ENCODE measurements at regions not wholly inside any gene's neighbourhood (a gene's known extent, or its start where the extent isn't known, plus 50 kb on each side); places are given as distances from the start of the nearest gene placed in this dataset.
"Not testable (repeated sequence)": the region's sequence is repeated elsewhere in the genome, so short reads cannot be mapped to it uniquely, and the experiment has no call there.

DNA sequence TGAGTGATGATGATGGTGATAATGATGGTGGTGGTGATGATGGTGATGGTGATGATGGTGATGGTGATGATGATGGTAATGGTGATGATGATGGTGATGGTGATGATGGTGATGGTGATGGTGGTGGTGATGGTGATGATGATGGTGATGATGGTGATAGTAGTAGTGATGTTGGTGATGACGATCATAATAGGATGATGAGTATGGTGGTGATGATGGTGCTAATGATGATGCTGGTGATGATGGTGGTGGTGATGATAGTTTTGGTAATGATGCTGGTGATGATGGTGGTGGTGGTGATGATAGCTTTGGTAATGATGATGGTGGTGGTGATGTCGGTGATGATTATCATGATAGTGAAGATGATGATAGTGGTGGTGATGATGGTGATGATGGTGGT lies 171.5 kb upstream of the SFSWAP start:
- DNase-seq (ENCODE audit: low read depth in 2 of 2) = no peak

DNA sequence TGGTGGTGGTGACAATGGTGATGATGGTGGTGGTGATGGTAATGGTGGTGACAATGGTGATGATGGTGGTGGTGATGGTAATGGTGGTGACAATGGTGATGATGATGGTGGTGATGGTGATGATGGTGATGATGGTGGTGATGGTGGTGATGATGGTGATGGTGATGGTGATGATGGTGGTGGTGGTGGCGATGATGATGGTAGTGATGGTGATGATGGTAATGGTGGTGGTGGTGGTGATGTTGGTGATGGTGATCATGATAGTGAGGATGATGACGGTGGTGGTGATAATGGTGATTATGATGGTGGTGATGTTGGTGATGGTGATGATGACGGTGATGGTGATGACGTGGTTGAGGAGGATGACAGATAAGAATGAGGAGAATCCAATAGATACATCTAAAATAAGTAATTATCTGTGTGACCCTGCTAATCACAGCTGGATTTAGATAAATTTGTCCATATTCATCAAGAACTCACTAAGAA lies 170.7 kb upstream of the SFSWAP start:
- no peak for DNase-seq (ENCODE audit: low read depth in 2 of 2)

DNA sequence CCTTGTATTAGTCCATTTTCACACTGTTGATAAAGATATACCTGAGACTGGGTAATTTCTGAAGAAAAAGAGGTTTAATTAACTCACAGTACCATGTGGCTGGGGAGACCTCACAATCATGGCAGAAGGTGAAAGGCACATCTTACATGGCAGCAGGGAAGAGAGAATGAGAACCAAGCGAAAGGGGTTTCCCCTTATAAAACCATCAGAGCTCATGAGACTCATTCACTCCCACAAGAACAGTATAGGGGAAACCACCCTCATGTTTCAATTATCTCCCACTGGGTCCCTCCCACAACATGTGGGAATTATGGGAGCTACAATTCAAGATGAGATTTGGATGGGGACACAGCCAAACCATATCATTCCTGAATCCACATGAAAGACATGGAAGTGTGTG lies 169.4 kb upstream of the SFSWAP start:
- not testable (repeated sequence) for DNase-seq (ENCODE audit: low read depth in 2 of 2)

DNA sequence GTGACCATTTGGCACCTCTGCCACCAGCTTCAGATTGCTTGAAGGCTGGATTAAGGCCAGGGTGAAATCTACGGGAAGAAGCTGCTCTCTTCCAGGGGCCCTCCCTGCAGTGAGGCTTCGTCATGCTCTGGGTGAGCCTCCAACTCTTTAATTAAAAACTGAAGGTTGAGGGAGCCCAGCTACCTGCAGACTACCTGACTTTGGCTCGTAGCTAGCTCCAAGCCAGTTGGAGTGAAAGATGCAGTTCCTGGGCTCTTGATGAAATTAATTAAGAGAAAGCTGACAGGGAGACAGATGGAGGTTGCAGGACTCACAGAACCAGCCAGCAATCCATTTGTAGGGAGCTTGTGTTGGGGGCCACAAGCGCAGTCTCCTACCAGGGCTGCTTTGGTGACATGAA lies 168.5 kb upstream of the SFSWAP start:
- no peak for DNase-seq (ENCODE audit: low read depth in 2 of 2)

DNA sequence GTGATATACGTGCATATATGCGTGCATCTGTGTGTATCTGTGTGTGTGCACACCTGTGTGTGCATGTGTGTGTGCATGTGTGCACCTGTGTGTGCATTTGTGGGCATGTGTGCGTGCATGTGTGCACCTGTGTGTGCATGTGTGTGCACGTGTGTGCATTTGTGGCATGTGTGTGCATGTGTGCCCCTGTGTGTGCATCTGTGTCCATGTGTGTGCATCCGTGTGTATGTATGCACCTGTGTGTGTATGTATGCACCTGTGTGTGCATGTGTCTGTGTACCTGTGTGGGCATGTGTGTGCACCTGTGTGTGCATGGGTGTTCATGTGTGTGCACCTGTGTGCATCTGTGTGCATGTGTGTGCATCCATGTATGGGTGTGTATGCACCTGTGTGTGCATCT lies 167.8 kb upstream of the SFSWAP start:
- DNase-seq (ENCODE audit: low read depth in 2 of 2) = no peak

DNA sequence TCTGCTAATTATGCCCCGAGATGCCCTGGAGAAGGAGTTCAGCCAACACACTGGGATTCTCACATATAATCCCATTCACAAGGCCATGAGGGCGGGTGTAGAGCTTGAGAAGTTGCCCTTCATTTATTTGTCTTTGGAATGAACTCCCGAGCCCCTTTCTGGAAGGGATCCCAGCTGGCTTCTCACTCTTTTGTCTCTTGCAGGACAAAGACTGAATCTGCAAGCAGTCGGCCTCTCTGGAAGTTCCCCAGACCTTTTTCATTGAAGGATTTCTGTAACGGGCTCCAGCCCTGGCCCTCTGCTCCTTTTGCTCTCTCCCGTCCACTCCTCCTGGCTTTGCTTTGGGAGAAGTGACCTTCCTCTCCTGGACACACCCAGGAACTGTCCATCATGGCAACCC lies 163.3 kb upstream of the SFSWAP start:
- DNase-seq (ENCODE audit: low read depth in 2 of 2) = no peak

DNA sequence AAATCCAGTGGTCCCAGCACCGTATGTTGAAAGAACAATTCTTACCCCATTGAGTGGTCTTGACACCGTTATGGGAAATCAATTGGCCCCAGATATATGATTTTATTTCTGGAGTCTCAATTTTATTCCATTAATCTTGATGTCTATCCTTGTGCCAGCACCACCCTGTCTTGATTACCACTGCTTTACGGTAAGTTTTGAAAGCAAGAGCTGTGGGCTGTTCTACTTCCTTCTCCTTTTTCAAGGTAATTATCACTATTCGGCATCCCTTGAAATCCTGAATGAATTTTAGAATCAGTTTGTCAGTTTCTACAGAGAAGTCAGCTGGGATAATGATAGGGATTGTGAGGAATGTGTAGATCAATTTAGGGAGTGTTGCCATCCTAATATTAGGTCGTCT lies 160.8 kb upstream of the SFSWAP start:
- DNase-seq (ENCODE audit: low read depth in 2 of 2) = no peak

DNA sequence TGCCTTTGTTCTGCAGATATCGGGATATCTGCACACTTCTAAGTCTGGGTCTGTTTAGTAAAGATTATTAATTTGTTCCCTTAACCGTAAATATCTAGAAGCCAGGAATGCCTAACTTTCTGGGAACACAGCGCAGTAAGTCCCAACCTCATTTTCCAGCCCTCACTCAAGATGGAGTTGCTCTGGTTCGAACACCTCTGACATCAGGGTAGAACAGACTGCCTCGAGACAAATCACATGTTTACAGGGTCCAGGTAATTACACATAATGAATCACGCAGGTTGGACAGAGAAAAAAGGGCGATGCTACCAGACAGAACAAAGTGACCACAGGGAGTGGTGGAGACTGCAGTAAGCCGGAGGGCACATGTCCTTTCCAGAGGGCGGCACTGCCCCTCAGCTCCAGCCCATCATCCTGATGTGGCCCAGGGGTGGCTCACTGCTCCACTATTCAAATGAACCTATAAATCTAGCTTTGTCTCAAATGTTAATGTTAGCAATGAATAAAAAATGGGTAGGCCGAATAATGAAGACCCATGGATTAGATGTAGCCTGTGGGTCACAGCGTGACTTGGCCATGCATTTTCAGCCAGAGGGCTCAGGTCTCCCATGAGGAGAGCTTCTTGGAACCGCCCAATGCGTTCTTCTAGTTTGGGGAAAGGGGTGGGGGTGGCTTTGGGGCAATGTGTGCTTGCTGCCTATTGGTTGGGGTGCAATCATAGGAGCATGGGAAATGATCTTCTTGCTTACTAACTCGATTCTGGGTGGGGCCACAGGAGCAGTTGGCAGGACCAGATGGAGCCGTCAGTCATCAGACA lies 159.0 kb upstream of the SFSWAP start:
- DNase-seq (ENCODE audit: low read depth in 2 of 2) = no peak

DNA sequence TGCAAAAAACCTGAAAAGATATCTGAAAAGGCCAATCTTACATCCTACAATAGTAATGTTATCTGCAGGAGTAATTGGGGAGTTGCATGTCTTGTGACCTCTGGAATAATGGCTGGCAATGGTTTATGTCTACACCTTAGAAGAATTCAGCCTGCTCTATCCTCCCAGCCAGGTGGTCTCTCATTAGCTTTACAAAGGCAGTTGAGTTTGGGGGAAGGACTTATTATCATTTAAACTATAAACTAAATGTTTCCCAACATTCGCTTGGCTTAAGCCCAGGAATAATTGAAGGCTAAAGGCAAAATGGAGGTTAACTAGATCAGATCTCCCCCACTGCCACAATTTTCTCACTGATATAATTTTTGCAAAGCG lies 158.4 kb upstream of the SFSWAP start:
- no peak for DNase-seq (ENCODE audit: low read depth in 2 of 2)

DNA sequence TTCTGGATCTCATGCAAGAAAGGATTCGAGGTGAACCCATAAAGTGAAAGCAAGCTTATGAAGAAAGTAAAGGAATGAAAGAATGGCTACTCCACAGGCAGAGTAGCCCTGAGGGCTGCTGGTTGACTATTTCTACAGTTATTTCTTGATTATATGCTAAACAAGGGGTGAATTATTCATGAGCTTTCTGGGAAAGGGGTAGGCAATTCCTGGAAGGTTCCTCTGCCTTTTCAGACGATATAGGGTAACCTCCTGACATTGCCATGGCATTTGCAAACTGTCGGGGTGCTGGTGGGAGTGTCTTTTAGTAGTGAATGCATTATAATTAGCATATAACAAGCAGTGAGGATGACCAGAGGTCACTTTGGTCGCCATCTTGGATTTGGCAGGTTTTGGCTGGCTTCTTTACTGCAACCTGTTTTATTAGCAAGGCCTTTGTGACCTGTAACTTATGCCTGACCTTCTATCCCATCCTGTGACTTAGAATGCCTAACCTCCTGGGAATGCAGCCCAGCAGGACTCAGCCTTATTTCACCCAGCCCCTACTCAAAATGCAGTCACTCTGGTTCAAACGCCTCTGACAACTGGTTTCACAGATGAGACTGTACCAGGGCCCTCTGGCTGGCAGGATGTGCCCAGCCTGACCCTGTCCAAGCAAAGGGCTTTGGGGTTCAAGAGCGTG lies 157.7 kb upstream of the SFSWAP start:
- no peak for DNase-seq (ENCODE audit: low read depth in 2 of 2)

DNA sequence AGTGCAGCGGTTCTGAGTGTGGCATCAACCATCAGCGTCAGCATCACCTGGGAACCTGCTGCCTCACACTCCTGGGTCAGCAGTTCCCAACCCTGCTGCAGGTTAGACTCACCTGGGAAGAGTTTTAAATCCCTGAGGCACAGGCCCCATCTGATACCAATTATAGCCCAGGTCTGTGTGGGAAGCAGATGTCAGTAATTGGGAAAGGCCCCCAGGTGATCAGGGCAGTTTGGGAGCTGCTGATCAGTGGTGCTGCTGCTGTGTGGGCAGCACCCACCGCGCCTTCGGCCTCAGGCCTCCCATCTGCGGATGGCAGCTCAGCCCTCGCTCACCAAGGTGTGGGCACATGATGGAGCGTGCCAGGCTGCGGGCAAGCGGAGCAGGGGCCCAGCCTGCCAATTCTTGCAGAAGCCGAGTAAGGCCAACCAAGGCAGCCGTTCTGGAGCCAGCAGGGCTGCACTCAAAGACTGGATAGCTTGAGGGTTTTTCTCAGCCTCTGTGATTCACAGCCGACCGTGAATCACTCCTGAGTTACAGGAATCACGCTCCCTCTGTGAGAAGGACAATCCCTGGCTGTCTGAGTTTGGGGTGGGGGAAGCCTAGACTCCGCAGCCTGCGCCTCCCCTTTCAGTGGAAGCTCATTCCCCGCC lies 155.6 kb upstream of the SFSWAP start:
- DNase-seq (ENCODE audit: low read depth in 2 of 2) = no peak

DNA sequence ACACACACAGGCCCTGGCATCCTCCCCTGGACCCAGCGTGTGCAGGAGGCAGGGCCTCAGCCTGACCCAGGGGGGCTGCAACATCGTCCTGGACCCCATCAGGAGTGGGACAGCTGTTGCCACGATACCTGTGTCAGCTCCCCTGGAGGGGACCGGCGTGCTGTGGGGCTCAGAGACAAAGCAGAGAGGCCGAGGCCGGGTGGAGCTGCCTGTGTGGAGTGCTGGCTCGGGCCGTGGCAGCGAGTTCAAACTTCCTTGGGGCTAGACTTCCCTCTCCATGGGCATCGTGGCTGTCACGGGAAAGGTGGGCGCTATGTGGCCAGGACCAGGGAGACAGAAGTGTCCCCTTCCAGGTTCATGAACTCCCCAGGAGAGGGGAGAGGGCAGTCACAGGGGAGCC lies 155.0 kb upstream of the SFSWAP start:
- DNase-seq (ENCODE audit: low read depth in 2 of 2) = no peak

DNA sequence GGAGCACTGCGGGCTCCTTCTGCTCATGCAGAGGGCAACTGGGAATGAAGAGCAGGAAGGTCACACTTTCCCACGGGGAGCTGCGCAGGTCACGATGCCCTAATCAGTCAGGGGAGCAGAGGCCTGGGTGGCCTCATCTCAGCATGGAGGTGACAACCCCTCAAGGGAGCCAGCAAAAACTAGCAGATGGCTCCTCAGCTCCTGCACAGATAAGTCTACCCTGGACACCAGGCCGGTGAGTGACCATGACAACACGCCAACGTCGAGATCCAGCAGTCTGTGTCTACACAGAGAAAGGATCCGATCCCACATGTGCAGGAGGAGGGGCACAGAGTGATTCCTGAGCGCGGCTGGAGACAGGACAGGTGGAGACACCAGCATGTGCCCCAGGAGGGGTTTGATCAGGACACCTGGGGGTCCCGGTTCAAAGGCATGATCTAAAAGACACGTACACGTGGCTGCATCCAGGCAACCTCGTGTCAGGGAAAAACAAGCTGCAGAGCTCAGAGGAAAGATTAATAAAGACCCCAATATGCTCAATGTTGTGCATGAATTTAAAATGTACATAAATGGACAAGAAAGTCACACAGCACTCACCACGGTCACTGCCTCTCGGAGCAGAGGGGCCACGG lies 153.7 kb upstream of the SFSWAP start:
- no peak for DNase-seq (ENCODE audit: low read depth in 2 of 2)

DNA sequence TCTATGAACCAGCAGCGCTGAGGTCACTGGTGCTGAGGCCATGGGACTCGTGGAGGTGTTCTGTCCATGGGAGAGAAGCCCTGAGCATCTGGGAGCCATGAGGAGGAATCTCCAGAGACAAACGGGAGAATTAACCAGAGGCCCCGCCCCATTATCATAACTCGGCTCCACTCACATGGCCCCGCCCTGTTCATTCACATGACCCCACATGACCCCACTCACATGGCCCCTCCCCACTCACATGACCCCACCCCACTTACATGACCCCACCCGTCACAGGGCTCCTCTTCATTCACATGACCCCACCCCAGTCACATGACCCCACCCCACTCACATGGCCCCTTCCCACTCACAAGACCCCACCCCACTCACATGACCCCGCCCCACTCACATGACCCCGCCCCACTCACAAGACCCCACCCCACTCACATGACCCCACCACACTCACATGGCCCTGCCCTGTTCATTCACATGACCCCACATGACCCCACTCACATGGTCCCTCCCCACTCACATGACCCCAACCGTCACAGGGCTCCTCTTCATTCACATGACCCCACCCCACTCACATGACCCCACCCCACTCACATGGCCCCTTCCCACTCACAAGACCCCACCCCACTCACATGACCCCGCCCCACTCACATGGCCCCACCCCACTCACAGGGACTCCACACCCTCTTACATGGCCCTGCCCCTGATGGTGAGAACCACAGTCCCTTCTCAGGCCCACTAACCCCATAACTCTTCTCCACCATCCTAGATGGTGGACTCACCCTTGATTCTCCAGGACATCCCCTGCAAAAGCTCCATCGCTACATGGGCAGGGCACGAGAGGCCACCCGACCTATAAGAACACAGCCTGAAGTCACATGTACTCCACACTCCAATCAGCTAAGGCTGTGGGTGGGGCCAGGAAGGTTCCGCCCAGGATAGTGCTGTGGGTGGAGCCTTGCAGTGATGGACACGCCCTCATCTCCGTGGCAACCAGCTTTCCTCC lies 151.1 kb upstream of the SFSWAP start:
- no peak for DNase-seq (ENCODE audit: low read depth in 2 of 2)

DNA sequence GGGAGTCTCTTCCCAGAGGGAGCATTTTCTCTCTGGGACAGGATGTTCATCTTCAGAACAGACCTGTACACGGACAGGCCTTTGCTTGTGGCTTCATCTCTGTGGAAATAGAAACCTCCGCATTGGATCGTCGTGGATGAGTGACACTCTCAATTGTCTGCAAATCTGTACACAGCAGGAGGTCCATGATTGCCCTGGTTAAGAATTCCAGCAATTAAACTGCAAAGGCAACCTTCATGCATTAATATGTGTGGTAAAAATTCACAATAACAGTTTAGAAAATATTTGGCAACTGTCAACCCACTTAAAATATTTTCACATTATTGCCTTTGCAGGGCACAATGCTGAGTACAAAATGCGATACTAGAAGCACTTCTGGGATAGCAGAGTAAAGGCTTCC lies 149.8 kb upstream of the SFSWAP start:
- no peak for DNase-seq (ENCODE audit: low read depth in 2 of 2)

DNA sequence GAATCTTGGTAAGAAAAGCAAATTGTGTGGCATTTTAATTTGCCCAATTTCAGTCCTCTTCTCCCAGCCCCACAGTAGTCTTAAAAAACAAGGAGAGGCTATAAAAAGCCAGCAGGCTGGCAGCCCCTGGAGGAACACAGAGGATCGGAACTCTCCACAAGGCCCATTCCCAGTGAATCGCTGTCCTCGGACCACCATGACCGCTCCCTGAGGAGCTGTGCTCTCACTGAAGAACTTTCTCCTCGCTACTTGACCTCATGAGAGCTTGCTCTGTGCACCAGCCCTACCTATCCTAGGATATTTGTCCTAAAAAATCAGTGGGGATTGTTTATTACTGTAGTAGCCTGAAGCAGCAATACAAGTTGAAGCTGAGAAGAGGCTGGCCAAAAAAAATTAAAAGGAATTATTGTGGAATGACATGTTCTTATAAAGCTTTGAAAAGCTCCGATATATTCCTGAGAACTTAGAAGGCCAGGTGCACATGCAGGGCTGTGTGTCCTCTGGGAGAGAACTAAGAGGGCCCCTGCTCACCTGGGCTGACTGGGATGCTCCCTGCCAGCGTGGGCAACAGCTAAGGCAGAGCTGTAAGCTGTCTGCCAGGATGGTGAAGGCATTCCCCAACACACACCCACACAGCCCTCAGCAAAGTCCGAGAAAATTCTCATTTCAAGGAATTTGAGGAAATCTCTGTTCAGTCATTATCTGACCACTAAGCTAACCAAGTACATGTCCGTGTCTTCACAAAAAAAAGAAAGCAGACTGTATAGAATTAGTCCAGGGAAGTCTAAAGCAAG lies 148.8 kb upstream of the SFSWAP start:
- DNase-seq (ENCODE audit: low read depth in 2 of 2) = no peak

DNA sequence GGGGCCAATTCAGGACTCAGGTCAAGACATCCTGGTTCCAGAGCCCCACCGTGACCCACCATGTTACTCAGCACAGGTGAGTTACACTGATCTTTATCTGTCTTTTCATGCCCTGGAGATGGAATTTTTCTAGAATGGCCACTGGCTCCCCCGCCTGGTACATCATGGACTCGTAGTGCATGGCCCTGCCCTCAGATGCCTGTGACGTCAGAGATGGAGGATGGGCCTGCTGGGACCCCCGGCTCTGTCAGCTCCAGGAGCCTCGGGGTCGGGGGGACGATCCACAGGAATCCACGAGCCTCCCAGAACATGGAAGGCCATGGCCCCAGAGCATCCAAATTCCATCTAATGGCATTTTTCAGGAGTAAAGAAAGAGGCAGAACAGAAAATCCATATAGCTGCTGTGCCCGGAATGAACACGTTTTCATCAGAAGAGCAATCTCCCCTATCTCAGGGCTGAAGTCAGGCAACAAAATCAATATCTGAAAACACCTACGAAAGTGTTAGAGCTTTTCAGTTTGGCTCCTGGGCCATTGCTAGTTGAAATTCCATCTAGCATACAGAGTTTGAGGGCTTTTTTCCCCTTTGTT lies 146.7 kb upstream of the SFSWAP start:
- DNase-seq (ENCODE audit: low read depth in 2 of 2) = not testable (repeated sequence)

DNA sequence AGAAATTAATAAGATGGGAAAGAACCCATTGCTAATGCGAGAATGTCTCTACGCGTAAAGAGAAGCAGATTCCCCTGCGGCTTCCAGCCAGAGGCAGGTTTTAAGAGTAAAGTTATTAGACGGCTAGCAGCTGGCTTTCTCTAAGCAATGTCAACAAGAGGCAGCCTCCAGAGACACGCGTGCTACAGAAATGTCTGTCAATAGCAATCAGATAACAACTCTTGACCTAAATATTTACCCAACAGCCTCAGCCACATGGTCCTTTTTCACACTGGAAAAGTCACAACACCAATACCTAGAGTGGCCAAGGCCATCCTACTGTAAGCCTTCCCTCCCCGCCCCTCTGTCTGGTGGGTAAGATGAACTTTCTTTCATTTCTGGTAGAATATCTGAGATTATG lies 146.0 kb upstream of the SFSWAP start:
- DNase-seq (ENCODE audit: low read depth in 2 of 2) = no peak

DNA sequence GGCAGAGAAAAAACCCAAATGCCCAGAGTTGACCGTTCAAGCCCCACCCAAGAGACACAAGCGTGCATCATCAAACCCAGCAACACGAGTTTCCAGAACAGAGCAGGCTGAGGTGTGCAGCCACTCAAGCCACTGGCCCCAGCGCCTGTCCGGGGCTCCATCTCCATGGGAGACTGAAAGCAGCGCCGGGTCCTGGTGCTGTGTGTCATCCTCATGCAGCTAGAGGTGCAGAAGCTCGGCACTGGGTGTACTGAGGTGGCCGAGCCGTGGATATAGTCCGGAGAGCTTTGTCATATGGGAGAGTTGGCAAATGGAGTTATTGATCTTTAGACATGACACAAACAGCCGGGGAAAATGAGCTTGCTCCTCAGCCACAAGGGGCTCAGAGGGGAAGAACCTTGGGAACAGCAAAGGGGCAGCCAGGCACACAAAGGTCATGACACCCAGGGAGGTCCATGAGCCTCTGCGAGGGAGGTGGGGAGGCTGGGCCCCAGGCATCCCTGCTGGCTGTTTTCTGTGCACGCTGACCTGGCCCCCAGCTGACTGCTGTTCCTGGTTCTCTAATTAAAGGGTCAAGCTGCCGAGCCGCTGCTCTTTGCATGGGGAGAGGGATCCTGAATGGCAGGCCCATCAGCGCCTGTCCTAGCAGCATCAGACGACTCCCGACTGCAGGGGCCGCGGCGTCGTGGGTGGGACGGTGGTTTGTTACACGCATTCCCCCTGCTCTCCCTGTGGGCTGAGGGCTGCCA lies 145.4 kb upstream of the SFSWAP start:
- DNase-seq (ENCODE audit: low read depth in 2 of 2) = no peak
